Panc1 (cell line): ENCODE measurements at regions not wholly inside any gene's neighbourhood (a gene's known extent, or its start where the extent isn't known, plus 50 kb on each side); places are given as distances from the start of the nearest gene placed in this dataset.

Experiments
- ATAC-seq: fragments of 200-7000 bp; cut with Tn5 transposase; 2 replicates; pipeline ENCODE4 v1.9.1; 2020; ENCODE audit warnings: mild to moderate bottlenecking, moderate library complexity
- BruUV-seq: library from RNA; stranded (reverse); fragments of 400-500 nt; replicated peaks from 2 replicates; lab custom pipeline; 2021; lab: Mats Ljungman, UMichigan
- CTCF ChIA-PET: fragments of 300-600 bp; sonication (Branson Sonifier 250); formaldehyde crosslinking; loops from one replicate; lab custom pipeline; 2022; ENCODE audit warnings: antibody characterized with exemption; lab: Charles Lee
- POLR2A ChIA-PET: fragments of 300-600 bp; sonication (Branson Sonifier 250); formaldehyde crosslinking; loops from one replicate; lab custom pipeline; 2022; ENCODE audit warnings: antibody characterized with exemption; lab: Charles Lee
- DNase-seq: peaks from one replicate; pipeline ENCODE4 v3.0.0-alpha.2; 2010; ENCODE audit warnings: low read depth, low spot score
- H3K27ac ChIP-seq: 2 replicates; pipeline ENCODE4 v1.5.1; 2011; ENCODE audit warnings: mild to moderate bottlenecking, low read length, inconsistent platforms
- H3K27me3 ChIP-seq: fragments of 200-500 bp; sonication (Bioruptor generic); 2 replicates; pipeline ENCODE4 v1.6.0; 2014; ENCODE audit warnings: low read length, inconsistent platforms; ENCODE audit not compliant: control insufficient read depth, insufficient read depth
- H3K36me3 ChIP-seq: fragments of 200-500 bp; sonication (Bioruptor generic); 2 replicates; pipeline ENCODE4 v1.5.1; 2014; ENCODE audit warnings: inconsistent platforms, mild to moderate bottlenecking, low read length, moderate library complexity; ENCODE audit not compliant: control insufficient read depth, insufficient read depth
- H3K4me1 ChIP-seq: 2 replicates; pipeline ENCODE4 v1.5.1; 2011; ENCODE audit warnings: inconsistent platforms, mild to moderate bottlenecking, low read length, moderate library complexity; ENCODE audit not compliant: control insufficient read depth, insufficient read depth
- H3K4me3 ChIP-seq, 2 experiments: 2 replicates each; pipeline ENCODE4 v1.5.1; 2011 to 2012; ENCODE audit warnings: low read depth in 2 of 2, low read length in 2 of 2, mild to moderate bottlenecking in 2 of 2, inconsistent platforms in 1 of 2, moderate library complexity in 1 of 2
- H3K9me3 ChIP-seq: fragments of 200-500 bp; sonication (Bioruptor generic); 2 replicates; pipeline ENCODE4 v1.5.1; 2014; ENCODE audit warnings: low read depth, mild to moderate bottlenecking, inconsistent platforms, low read length, moderate library complexity; ENCODE audit not compliant: control insufficient read depth, insufficient read depth
- CTCF ChIP-seq: fragments of 450-650 bp; IDR thresholded peaks from 2 replicates; pipeline ENCODE4 v1.5.1; 2017; ENCODE audit warnings: mild to moderate bottlenecking
- POLR2AphosphoS5 ChIP-seq: IDR thresholded peaks from 2 replicates; pipeline ENCODE4 v1.6.1; 2012; ENCODE audit warnings: mild to moderate bottlenecking, low read depth, low read length, moderate library complexity
- REST ChIP-seq, 2 experiments: IDR thresholded peaks; 2 replicates each; pipeline ENCODE4 v1.6.1; 2011 to 2012; ENCODE audit warnings: low read depth in 2 of 2, control low read depth in 1 of 2, low read length in 1 of 2, mild to moderate bottlenecking in 1 of 2, moderate library complexity in 1 of 2; ENCODE audit not compliant: insufficient read depth in 1 of 2
- SIN3A ChIP-seq: IDR thresholded peaks from 2 replicates; pipeline ENCODE4 v1.6.1; 2012; ENCODE audit warnings: low read depth, mild to moderate bottlenecking, low read length, moderate library complexity, borderline replicate concordance; ENCODE audit not compliant: insufficient read depth
- TCF7L2 ChIP-seq: IDR thresholded peaks from 2 replicates; pipeline ENCODE4 v1.6.1; 2011; ENCODE audit warnings: mild to moderate bottlenecking, low read depth, low read length, inconsistent platforms
- in situ Hi-C: cut with HindIII; loops from 2 replicates; pipeline ENCODE4 v1.10.0; 2016; ENCODE audit warnings: low sequenced_read_pairs, low pct_unique_long_range_greater_than_20kb
- intact Hi-C: fragments of 100-400 bp; cut with micrococcal nuclease; formaldehyde crosslinking; loops from one replicate; pipeline ENCODE4 v1.10.0; 2022; ENCODE audit not compliant: unreplicated experiment

- BruUV-seq: no TSS peak
- CTCF ChIA-PET: no interaction called here
- POLR2A ChIA-PET: no interaction called here
- no peaks in the 10 kb centered on the region for H3K27me3 ChIP-seq
- H3K4me3 ChIP-seq: no peak overlapping the region
- intact Hi-C loops: no loop called here
- in situ Hi-C loops: no loop called here
- ATAC-seq (no peak), DNase-seq (no peak)
- H3K9me3 ChIP-seq: no peaks in the 10 kb centered on the region
- no peaks in the 10 kb centered on the region for H3K36me3 ChIP-seq
- TF ChIP-seq REST (IDR thresholded peaks at IDR 0.05; ENCODE audit: insufficient read depth in 1 of 2, low read depth in 2 of 2, low read length in 1 of 2) (no peak), SIN3A (no peak), POLR2AphosphoS5 (no peak), CTCF (no peak), TCF7L2 (no peak)
- H3K27ac ChIP-seq: no peak overlapping the region
- H3K4me1 ChIP-seq: no peaks in the 10 kb centered on the region
Measured at GRCh38 chr4:59024257-59024656, 1914.1 kb upstream of the IGFBP7 start.

GRCh38 chr4:59037812-59038211 is 1927.6 kb upstream of the IGFBP7 start:
- CTCF ChIA-PET: no interaction called here
- ATAC-seq (no peak), DNase-seq (no peak)
- no TSS peak for BruUV-seq
- intact Hi-C loops (no loop called here), in situ Hi-C loops (no loop called here)
- POLR2A ChIA-PET: no interaction called here
- H3K36me3 ChIP-seq: no peaks in the 10 kb centered on the region
- no peaks in the 10 kb centered on the region for H3K27me3 ChIP-seq
- no peak overlapping the region for H3K27ac ChIP-seq
- TF ChIP-seq CTCF (no peak), POLR2AphosphoS5 (no peak), TCF7L2 (no peak), SIN3A (no peak), REST (IDR thresholded peaks at IDR 0.05; ENCODE audit: insufficient read depth in 1 of 2, low read depth in 2 of 2, low read length in 1 of 2) (no peak)
- H3K4me3 ChIP-seq: no peak overlapping the region
- no peaks in the 10 kb centered on the region for H3K4me1 ChIP-seq
- H3K9me3 ChIP-seq: no peaks in the 10 kb centered on the region
